Activated CD4-positive, alpha-beta T cell treated with anti-CD3 and anti-CD28 coated beads for 24 hours (primary cell): ENCODE measurements at regions not wholly inside any gene's neighbourhood (a gene's known extent, or its start where the extent isn't known, plus 50 kb on each side); places are given as distances from the start of the nearest gene placed in this dataset.

Source experiments
- DNase-seq, 2 donors: peaks; one replicate each; pipeline ENCODE4 v3.0.0-alpha.2; 2020; ENCODE audit warnings: low read depth in 2 of 2

- no peak for DNase-seq
Measured at GRCh38 chr7:32266932-32267475, 196.8 kb upstream of the PDE1C start.

GRCh38 chr7:32264702-32265284 lies 194.6 kb upstream of the PDE1C start:
- DNase-seq = no peak

- DNase-seq = no peak
Measured at GRCh38 chr7:32263611-32264010, 193.4 kb upstream of the PDE1C start.

GRCh38 chr7:32262315-32262714 lies 192.1 kb upstream of the PDE1C start:
- no peak for DNase-seq

- no peak for DNase-seq
Measured at GRCh38 chr7:32259931-32260596, 189.9 kb upstream of the PDE1C start.

- DNase-seq = no peak
Measured at GRCh38 chr7:32258265-32258664, 188.1 kb upstream of the PDE1C start.

- DNase-seq = no peak
Measured at GRCh38 chr7:32257621-32258020, 187.4 kb upstream of the PDE1C start.

- no peak for DNase-seq
Measured at GRCh38 chr7:32256811-32257210, 186.6 kb upstream of the PDE1C start.

- no peak for DNase-seq
Measured at GRCh38 chr7:32256376-32256775, 186.2 kb upstream of the PDE1C start.

- DNase-seq = no peak
Measured at GRCh38 chr7:32255036-32255435, 184.8 kb upstream of the PDE1C start.

- DNase-seq = no peak
Measured at GRCh38 chr7:32253299-32253698, 183.1 kb upstream of the PDE1C start.

- DNase-seq = no peak
Measured at GRCh38 chr7:32251659-32252058, 181.5 kb upstream of the PDE1C start.

- DNase-seq = no peak
Measured at GRCh38 chr7:32250471-32251260, 180.5 kb upstream of the PDE1C start.

GRCh38 chr7:32250003-32250402 lies 179.8 kb upstream of the PDE1C start:
- DNase-seq = no peak

GRCh38 chr7:32248522-32248921 lies 178.3 kb upstream of the PDE1C start:
- DNase-seq = no peak

GRCh38 chr7:32244806-32245345 lies 174.7 kb upstream of the PDE1C start:
- DNase-seq = no peak

- DNase-seq = no peak
Measured at GRCh38 chr7:32243687-32244290, 173.6 kb upstream of the PDE1C start.

GRCh38 chr7:32242436-32242835 lies 172.2 kb upstream of the PDE1C start:
- no peak for DNase-seq

GRCh38 chr7:32241636-32242035 lies 171.4 kb upstream of the PDE1C start:
- no peak for DNase-seq

- DNase-seq = no peak
Measured at GRCh38 chr7:32239764-32240163, 169.6 kb upstream of the PDE1C start.

- no peak for DNase-seq
Measured at GRCh38 chr7:32228601-32229000, 158.4 kb upstream of the PDE1C start.

- no peak for DNase-seq
Measured at GRCh38 chr7:32227746-32228145, 157.5 kb upstream of the PDE1C start.
